ENCODE measurements at regions not wholly inside any gene's neighbourhood (a gene's known extent, or its start where the extent isn't known, plus 50 kb on each side); places are given as distances from the start of the nearest gene placed in this dataset.

DNA sequence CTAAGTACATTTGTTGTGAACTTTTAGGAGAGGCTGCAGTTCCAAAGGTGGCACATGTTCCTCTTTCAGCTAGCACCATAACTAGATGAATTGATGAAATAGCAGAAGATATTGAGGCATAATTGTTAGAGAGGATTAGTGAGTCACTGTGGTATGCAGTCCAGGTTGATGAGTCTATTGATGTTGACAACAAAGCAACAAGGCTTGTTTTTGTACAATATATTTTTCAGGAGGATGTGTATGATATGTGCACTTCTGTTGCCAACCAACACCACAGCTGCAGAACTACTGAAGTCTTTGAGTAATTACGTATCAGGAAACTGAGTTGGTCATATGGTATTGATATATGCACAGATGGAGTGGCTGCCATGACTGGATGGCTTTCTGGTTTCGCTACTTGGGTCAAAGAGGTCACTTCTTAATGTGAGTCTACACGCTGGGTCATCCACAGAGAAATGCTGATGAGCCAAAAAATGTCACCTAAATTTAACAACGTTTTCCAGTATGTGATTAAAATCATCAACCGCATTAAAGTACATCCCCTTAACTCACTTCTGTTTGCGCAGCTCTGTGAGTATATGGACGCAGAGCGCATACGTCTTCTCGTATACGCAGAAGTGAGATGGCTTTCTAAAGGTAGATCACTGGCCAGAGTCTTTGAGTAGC, 261.3 kb upstream of the ANO5 start:
- DNase-seq (ENCODE audit: low read depth) = no peak
- H3K4me3 ChIP-seq (ENCODE audit: control insufficient read depth, low read depth, low read length) = no peak overlapping the region
- TF ChIP-seq, protein P1, sequence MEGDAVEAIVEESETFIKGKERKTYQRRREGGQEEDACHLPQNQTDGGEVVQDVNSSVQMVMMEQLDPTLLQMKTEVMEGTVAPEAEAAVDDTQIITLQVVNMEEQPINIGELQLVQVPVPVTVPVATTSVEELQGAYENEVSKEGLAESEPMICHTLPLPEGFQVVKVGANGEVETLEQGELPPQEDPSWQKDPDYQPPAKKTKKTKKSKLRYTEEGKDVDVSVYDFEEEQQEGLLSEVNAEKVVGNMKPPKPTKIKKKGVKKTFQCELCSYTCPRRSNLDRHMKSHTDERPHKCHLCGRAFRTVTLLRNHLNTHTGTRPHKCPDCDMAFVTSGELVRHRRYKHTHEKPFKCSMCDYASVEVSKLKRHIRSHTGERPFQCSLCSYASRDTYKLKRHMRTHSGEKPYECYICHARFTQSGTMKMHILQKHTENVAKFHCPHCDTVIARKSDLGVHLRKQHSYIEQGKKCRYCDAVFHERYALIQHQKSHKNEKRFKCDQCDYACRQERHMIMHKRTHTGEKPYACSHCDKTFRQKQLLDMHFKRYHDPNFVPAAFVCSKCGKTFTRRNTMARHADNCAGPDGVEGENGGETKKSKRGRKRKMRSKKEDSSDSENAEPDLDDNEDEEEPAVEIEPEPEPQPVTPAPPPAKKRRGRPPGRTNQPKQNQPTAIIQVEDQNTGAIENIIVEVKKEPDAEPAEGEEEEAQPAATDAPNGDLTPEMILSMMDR (IDR thresholded peaks at IDR 0.05; ENCODE audit: control insufficient read depth, insufficient read depth, low read depth, low read length, missing control alignments) = no peak

DNA sequence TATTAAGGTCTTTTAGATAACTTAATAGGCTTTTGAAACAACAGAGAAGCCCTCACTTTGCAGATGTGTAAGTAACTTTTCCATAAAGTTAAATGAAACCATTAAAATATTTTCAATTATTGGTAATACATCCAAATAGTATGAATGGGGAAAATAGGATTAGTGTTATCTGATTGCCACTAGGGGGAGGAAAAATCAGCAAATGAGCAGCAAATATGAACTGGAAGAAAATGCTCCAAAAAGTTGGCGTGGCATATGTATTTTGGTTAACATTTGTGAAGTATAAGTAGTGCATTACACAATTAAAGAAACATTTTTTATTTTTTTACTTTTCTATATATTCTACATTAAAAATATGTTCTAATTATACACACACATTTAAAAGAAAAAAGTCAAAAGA, 259.8 kb upstream of the ANO5 start:
- no peak for DNase-seq (ENCODE audit: low read depth)
- TF ChIP-seq, protein P1 (IDR thresholded peaks at IDR 0.05; ENCODE audit: control insufficient read depth, insufficient read depth, low read depth, low read length, missing control alignments) = peak; percentile 21
- H3K4me3 ChIP-seq (ENCODE audit: control insufficient read depth, low read depth, low read length) = no peak overlapping the region

DNA sequence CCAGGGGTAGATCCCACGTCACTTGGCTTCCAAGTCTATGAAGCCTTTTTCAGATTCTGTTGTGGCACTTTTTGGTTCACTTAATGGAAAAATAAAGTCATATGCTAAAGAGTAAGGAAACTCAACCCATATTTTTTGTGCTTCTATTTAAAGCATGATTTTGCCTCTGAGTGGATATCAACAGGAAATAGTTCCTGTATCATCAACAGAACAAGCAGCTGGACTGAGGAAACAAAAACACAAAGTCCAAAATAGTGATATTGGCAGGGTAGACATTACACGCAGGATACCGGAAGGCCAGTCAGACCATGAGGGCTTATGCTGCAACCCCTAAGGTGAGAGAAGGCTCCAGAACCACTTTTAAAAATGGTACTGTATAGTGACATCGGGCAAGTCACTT, 248.3 kb upstream of the ANO5 start:
- TF ChIP-seq, protein P1 (IDR thresholded peaks at IDR 0.05; ENCODE audit: control insufficient read depth, insufficient read depth, low read depth, low read length, missing control alignments) = no peak
- DNase-seq (ENCODE audit: low read depth) = no peak
- no peak overlapping the region for H3K4me3 ChIP-seq (ENCODE audit: control insufficient read depth, low read depth, low read length)

DNA sequence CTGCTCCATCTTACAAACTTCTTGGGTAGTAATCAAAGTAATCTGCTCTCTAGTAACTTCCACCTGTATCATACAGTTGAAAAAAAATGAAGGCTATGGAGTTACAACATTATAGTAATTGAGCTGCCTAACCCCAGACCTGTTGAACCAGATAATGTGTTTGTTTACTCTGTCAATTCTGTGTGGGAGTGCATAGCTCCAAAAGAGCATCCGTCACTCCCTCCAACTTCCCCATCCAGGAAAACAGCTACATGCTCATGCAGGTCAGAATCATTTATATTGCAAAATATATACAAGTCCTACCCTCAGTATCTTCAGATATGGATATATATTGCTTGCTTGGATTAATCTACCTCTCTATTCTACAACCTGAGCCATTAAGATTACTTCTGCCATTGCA, 244.0 kb upstream of the ANO5 start:
- DNase-seq (ENCODE audit: low read depth) = no peak
- H3K4me3 ChIP-seq (ENCODE audit: control insufficient read depth, low read depth, low read length) = no peak overlapping the region
- TF ChIP-seq, protein P1 (IDR thresholded peaks at IDR 0.05; ENCODE audit: control insufficient read depth, insufficient read depth, low read depth, low read length, missing control alignments) = no peak

DNA sequence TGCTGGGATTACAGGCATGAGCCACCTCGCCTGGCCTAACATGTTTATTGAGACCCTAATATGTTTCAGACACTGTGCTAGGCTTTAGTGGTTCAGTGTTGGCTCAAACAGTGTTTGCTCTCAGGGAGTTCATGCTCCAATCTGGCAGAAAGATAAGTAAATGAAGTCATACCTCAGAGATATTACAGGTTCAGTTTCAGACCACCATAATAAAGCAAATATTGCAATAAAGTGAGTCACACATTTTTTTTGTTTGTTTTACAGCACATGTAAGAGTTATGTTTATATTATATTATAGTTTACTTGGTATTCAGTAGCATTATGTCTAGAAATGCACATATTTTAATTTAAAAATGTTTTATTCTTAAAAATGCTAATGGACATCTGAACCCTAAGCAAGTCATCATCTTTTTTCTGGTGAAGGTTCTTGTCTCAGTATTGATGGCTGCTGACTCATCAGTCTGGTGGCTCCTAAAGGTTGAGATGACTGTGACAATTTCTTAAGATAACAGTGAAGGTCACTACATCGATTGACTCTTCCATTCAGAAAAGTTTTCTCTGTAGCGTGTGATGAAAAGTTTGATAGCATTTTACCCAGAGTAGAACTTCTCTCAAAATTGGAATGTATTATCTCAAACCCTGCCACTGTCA, 243.0 kb upstream of the ANO5 start:
- H3K4me3 ChIP-seq (ENCODE audit: control insufficient read depth, low read depth, low read length) = no peak overlapping the region
- TF ChIP-seq, protein P1 (IDR thresholded peaks at IDR 0.05; ENCODE audit: control insufficient read depth, insufficient read depth, low read depth, low read length, missing control alignments) = no peak

DNA sequence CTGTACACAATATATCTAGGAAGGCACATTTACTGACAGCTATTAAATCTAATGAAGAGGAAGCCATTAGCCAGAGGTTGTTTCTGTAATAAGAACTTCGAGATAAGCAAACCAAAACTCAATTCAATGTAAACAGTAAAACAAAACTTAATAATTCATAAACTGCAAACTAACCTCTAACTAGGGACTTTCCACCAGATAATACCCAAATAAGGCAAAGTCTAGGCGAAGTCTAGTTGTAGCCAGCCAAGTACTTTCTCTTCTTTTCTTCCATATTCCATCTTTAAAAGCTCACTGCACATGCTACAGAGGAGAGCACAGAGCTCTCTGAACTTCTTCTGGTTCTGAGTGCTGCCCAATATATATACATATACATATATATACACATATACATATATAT, 229.9 kb upstream of the ANO5 start:
- DNase-seq (ENCODE audit: low read depth) = no peak
- TF ChIP-seq, protein P1 (IDR thresholded peaks at IDR 0.05; ENCODE audit: control insufficient read depth, insufficient read depth, low read depth, low read length, missing control alignments) = no peak
- H3K4me3 ChIP-seq (ENCODE audit: control insufficient read depth, low read depth, low read length) = no peak overlapping the region

More for the DNA sequence above, 243.0 kb upstream of the ANO5 start:
- no peak for DNase-seq (ENCODE audit: low read depth)
